Stimulated activated CD8-positive, alpha-beta memory T cell treated with anti-CD3 and anti-CD28 coated beads, Interleukin-15, amount 100 ng/mL, for 48 hours (primary cell): ENCODE measurements at regions not wholly inside any gene's neighbourhood (a gene's known extent, or its start where the extent isn't known, plus 50 kb on each side); places are given as distances from the start of the nearest gene placed in this dataset.

Experiments
- DNase-seq, 2 donors: peaks; one replicate each; pipeline ENCODE4 v3.0.0-alpha.2; 2020; ENCODE audit warnings: low read depth in 2 of 2

- no peak for DNase-seq
These were observed 356.2 kb downstream of the MYCN start for GRCh38 chr2:16296331-16297250.

GRCh38 chr2:16296038-16296290 lies 355.6 kb downstream of the MYCN start:
- no peak for DNase-seq

GRCh38 chr2:16294791-16295190 lies 354.4 kb downstream of the MYCN start:
- no peak for DNase-seq

- no peak for DNase-seq
These were observed 353.5 kb downstream of the MYCN start for GRCh38 chr2:16293871-16294270.

- DNase-seq, result no peak
These were observed 353.0 kb downstream of the MYCN start for GRCh38 chr2:16293398-16293797.

DNA sequence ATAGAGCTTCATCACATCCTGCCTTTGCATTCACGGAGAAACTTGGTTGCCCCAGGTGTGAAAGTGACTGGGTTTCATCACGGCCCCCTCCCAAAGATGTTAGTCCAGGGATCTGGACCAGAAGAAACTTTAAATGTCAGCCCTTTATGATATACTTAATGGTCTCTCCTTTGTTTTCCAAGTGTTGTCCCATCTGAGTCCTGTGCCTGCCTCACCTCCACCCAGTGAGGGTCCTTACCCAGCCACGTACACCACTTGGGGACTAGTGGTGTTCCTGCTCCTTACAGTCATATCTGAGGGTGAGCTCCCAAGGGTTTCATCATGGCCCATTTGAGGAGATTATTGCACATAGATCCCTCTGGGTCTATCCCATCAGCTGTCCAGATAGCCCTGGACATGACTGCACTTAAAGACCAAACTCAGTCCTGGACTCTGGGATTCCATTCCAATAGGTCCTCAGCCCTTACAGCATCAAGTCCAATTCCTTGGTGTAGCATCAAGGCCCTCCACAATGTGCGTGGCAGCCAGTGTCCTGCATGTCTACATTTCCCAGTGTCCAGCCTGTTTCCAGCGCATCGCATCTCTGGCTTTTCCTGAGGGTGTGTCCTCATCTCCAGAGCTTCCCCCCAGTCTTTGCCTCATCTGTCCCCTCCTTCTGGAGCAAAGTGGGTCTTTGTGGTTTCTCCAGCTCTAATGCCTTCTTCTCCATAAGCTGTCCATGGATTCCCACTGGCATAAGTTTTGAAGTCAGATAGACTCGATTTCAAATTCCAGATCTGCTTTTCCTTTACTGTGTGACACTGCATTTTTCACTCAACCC lies 351.6 kb downstream of the MYCN start:
- no peak for DNase-seq

DNA sequence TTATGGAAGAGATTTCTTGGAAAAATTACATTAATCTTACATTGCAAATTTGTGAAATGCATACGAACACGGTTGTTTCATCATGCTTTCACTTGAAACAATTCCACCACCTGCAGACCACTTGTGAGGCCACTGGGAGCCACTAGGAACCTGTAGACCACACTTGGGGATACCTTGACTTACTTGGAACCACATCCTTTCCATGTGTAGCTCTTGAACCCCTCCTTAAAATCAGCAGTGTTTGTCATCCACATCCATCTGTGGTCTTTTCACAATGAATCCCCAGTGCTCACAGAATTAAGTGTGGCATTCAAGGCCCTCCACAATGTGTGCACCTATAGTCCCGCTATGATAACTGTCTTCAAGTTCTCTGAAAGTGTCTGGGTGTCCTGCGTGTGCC lies 350.9 kb downstream of the MYCN start:
- no peak for DNase-seq

- no peak for DNase-seq
These were observed 350.1 kb downstream of the MYCN start for GRCh38 chr2:16290311-16291020.

- no peak for DNase-seq
These were observed 348.2 kb downstream of the MYCN start for GRCh38 chr2:16288371-16289112.

GRCh38 chr2:16287831-16288230 lies 347.5 kb downstream of the MYCN start:
- no peak for DNase-seq

- DNase-seq, result no peak
These were observed 346.9 kb downstream of the MYCN start for GRCh38 chr2:16287281-16287680.

- DNase-seq, result no peak
These were observed 345.6 kb downstream of the MYCN start for GRCh38 chr2:16285813-16286510.

- DNase-seq, result no peak
These were observed 344.7 kb downstream of the MYCN start for GRCh38 chr2:16284941-16285625.

DNA sequence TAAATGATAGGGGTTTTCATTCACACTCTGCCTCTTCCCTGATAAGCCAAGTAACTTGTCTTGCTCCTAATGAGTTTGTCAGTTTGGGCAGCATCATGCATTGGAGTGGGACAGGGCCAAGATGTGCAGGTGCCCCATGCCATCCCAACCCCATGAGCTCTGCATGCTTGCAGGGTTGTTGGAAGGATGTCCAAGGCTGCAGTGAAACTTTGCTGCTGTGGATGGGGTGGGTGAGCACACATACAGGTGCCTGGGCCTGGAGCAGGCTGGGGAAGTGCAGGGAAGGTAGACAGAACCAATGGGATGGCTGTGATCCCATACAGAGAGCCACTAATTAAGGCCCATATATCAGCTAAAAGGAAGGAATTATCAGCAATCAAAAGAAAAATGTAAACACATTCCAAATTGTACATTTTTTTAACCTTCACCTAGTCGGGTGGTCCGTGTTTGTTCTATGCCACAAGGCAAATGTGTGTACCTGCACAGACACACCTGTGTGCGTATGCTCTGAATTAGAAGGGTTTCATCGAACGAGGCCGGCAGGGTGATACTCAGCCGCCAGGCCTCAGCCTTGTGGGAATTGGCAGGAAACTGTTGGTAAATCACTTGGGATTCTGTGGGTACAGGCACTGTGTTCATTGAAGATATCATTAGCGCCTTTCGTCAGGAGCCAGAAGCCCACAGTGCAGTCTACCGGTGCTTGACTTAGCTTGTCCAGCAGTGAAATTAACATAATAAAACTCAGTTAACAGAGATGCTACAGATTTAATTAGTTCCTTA lies 342.9 kb downstream of the MYCN start:
- no peak for DNase-seq

DNA sequence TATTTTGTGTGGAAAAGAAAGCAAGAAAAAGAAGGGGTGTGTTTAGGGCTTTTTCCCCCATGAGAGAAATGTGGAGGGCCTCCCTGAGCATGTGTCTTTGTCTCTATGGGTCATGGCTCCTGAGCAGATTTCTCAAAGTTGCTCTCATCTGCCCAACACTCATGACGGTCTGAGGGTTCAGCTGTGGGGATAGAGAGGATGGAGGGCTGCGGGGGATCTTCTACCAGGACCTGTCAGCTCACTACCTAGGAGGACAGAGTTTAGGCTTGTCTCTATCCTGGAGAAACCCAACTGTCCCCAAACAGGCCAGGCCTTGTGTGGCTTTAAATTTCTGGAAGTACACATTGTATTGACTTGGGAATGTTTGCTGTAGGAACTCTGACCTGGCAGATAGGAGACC lies 342.2 kb downstream of the MYCN start:
- DNase-seq, result no peak

DNA sequence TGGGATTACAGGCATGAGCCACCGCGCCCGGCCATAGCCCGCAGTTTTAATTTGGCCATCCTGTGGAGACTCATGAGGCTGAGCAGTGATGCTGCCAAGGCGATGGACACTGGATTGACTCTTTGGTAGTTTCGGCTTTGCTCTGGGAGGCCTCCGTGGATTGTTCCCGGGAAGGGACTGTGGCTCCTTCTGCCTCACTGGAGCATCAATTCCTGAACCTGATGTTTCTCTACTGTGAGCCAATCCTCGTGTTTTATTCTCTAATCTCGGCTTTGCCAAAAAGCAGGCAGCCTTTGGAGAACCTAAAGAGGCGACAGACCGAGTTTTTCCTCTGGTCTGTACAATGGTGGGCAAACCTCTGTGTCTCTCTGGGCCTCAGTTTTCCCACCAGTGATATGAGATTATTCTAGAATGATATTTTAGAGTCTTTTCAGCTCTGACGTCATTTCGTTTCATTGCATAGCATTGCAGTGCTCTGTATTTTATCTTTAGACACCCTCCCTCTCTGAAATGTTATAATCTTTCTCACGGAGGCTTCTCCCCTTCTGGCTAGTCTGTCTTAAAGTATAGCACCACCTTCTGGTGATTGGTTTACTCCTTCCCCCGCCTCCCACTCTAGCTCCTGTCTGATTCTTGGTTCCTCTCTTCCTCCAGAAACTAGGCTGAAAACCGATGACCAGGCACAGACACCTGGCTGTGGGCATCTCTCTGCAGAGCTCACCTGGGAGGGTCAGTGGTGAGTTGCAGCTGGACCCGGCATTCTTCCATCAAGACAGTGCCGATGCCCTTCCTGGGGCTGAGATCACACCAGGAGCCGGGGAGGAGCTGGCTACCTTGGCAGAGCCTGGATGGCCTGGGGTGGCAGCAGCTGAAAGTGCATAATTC lies 341.3 kb downstream of the MYCN start:
- DNase-seq, result no peak

- DNase-seq, result no peak
These were observed 339.7 kb downstream of the MYCN start for GRCh38 chr2:16280081-16280480.

GRCh38 chr2:16279641-16280040 lies 339.3 kb downstream of the MYCN start:
- no peak for DNase-seq

DNA sequence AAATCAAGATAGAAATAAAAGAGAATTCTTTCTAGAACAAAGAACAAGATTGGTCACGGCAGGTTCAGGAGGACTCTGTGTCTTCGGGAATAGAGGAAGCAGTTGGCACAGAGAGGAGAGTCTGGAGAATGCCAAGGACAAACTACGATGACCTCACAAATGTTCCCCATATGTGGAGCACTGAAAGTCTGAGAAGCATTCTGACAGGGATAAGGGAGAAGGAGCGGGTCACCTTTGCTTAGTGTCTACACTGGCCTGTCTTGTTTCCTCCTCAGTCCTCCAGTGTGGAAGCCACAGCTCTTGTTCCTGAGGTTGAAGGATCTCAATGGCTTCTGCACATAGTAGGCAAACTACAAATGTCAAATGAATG lies 338.8 kb downstream of the MYCN start:
- no peak for DNase-seq
